ENCODE measurements at regions not wholly inside any gene's neighbourhood (a gene's known extent, or its start where the extent isn't known, plus 50 kb on each side); places are given as distances from the start of the nearest gene placed in this dataset.

GRCh38 chr6:50986319-50986718 lies 167.6 kb downstream of the TFAP2B start:
- H3K9me3 ChIP-seq (ENCODE audit: control insufficient read depth in 2 of 2, insufficient read depth in 1 of 2, low read length in 1 of 2) = no peaks in the 10 kb centered on the region
- no peaks in the 10 kb centered on the region for H3K4me1 ChIP-seq (ENCODE audit: control insufficient read depth in 2 of 2, insufficient read depth in 2 of 2, low read length in 2 of 2)
- H3K4me3 ChIP-seq (ENCODE audit: low read length in 2 of 2) = no peak overlapping the region
- no peak for DNase-seq (ENCODE audit: low read depth in 6 of 9, low spot score in 9 of 9)
- no peaks in the 10 kb centered on the region for H3K27me3 ChIP-seq (ENCODE audit: control insufficient read depth in 2 of 2, insufficient read depth in 1 of 2, low read length in 1 of 2)
- no peaks in the 10 kb centered on the region for H3K36me3 ChIP-seq (ENCODE audit: control insufficient read depth in 2 of 2, insufficient read depth in 2 of 2, low read length in 1 of 2)
- H3K27ac ChIP-seq (ENCODE audit: low read depth in 1 of 2, low read length in 1 of 2) = no peak overlapping the region

- Histone ChIP-seq H3K9me3 (ENCODE audit: control insufficient read depth in 2 of 2, insufficient read depth in 1 of 2, low read length in 1 of 2) (no peaks in the 10 kb centered on the region), H3K27me3 (ENCODE audit: control insufficient read depth in 2 of 2, insufficient read depth in 1 of 2, low read length in 1 of 2) (no peaks in the 10 kb centered on the region), H3K4me3 (ENCODE audit: low read length in 2 of 2) (no peak overlapping the region), H3K27ac (ENCODE audit: low read depth in 1 of 2, low read length in 1 of 2) (no peak overlapping the region), H3K36me3 (ENCODE audit: control insufficient read depth in 2 of 2, insufficient read depth in 2 of 2, low read length in 1 of 2) (no peaks in the 10 kb centered on the region), H3K4me1 (ENCODE audit: control insufficient read depth in 2 of 2, insufficient read depth in 2 of 2, low read length in 2 of 2) (no peaks in the 10 kb centered on the region)
- DNase-seq (ENCODE audit: low read depth in 6 of 9, low spot score in 9 of 9) = no peak
These were observed 170.5 kb downstream of the TFAP2B start for GRCh38 chr6:50989123-50989522.

GRCh38 chr6:50990750-50991446 lies 172.2 kb downstream of the TFAP2B start:
- no peaks in the 10 kb centered on the region for H3K36me3 ChIP-seq (ENCODE audit: control insufficient read depth in 2 of 2, insufficient read depth in 2 of 2, low read length in 1 of 2)
- DNase-seq (ENCODE audit: low read depth in 6 of 9, low spot score in 9 of 9) = no peak
- WGBS = 87% methylated on average over 7 of the region's 7 CpGs
- no peak overlapping the region for H3K4me3 ChIP-seq (ENCODE audit: low read length in 2 of 2)
- no peaks in the 10 kb centered on the region for H3K27me3 ChIP-seq (ENCODE audit: control insufficient read depth in 2 of 2, insufficient read depth in 1 of 2, low read length in 1 of 2)
- H3K4me1 ChIP-seq (ENCODE audit: control insufficient read depth in 2 of 2, insufficient read depth in 2 of 2, low read length in 2 of 2) = no peaks in the 10 kb centered on the region
- no peak overlapping the region for H3K27ac ChIP-seq (ENCODE audit: low read depth in 1 of 2, low read length in 1 of 2)
- H3K9me3 ChIP-seq (ENCODE audit: control insufficient read depth in 2 of 2, insufficient read depth in 1 of 2, low read length in 1 of 2) = no peaks in the 10 kb centered on the region

- H3K27me3 ChIP-seq (ENCODE audit: control insufficient read depth in 2 of 2, insufficient read depth in 1 of 2, low read length in 1 of 2) = no peaks in the 10 kb centered on the region
- H3K36me3 ChIP-seq (ENCODE audit: control insufficient read depth in 2 of 2, insufficient read depth in 2 of 2, low read length in 1 of 2) = no peaks in the 10 kb centered on the region
- no peak for DNase-seq (ENCODE audit: low read depth in 6 of 9, low spot score in 9 of 9)
- 96% methylated on average over 3 of the region's 3 CpGs for WGBS
- no peak overlapping the region for H3K27ac ChIP-seq (ENCODE audit: low read depth in 1 of 2, low read length in 1 of 2)
- no peaks in the 10 kb centered on the region for H3K9me3 ChIP-seq (ENCODE audit: control insufficient read depth in 2 of 2, insufficient read depth in 1 of 2, low read length in 1 of 2)
- no peaks in the 10 kb centered on the region for H3K4me1 ChIP-seq (ENCODE audit: control insufficient read depth in 2 of 2, insufficient read depth in 2 of 2, low read length in 2 of 2)
- H3K4me3 ChIP-seq (ENCODE audit: low read length in 2 of 2) = no peak overlapping the region
These were observed 173.6 kb downstream of the TFAP2B start for GRCh38 chr6:50992232-50992631.

GRCh38 chr6:50992704-50993625 lies 174.3 kb downstream of the TFAP2B start:
- H3K27ac ChIP-seq (ENCODE audit: low read depth in 1 of 2, low read length in 1 of 2) = no peak overlapping the region
- no peak for DNase-seq (ENCODE audit: low read depth in 6 of 9, low spot score in 9 of 9)

GRCh38 chr6:50993941-50994720 lies 175.5 kb downstream of the TFAP2B start:
- no peak overlapping the region for H3K27ac ChIP-seq (ENCODE audit: low read depth in 1 of 2, low read length in 1 of 2)

More at GRCh38 chr6:50992704-50993625, 174.3 kb downstream of the TFAP2B start:
- no peaks in the 10 kb centered on the region for H3K4me1 ChIP-seq (ENCODE audit: control insufficient read depth in 2 of 2, insufficient read depth in 2 of 2, low read length in 2 of 2)
- no peaks in the 10 kb centered on the region for H3K9me3 ChIP-seq (ENCODE audit: control insufficient read depth in 2 of 2, insufficient read depth in 1 of 2, low read length in 1 of 2)
- no peak overlapping the region for H3K4me3 ChIP-seq (ENCODE audit: low read length in 2 of 2)
- 93% methylated on average over 8 of the region's 8 CpGs for WGBS
- no peaks in the 10 kb centered on the region for H3K27me3 ChIP-seq (ENCODE audit: control insufficient read depth in 2 of 2, insufficient read depth in 1 of 2, low read length in 1 of 2)
- no peaks in the 10 kb centered on the region for H3K36me3 ChIP-seq (ENCODE audit: control insufficient read depth in 2 of 2, insufficient read depth in 2 of 2, low read length in 1 of 2)

GRCh38 chr6:50995036-50995435 lies 176.4 kb downstream of the TFAP2B start:
- Histone ChIP-seq H3K4me1 (ENCODE audit: control insufficient read depth in 2 of 2, insufficient read depth in 2 of 2, low read length in 2 of 2) (no peaks in the 10 kb centered on the region), H3K27me3 (ENCODE audit: control insufficient read depth in 2 of 2, insufficient read depth in 1 of 2, low read length in 1 of 2) (no peaks in the 10 kb centered on the region), H3K9me3 (ENCODE audit: control insufficient read depth in 2 of 2, insufficient read depth in 1 of 2, low read length in 1 of 2) (no peaks in the 10 kb centered on the region), H3K27ac (ENCODE audit: low read depth in 1 of 2, low read length in 1 of 2) (no peak overlapping the region), H3K4me3 (ENCODE audit: low read length in 2 of 2) (no peak overlapping the region), H3K36me3 (ENCODE audit: control insufficient read depth in 2 of 2, insufficient read depth in 2 of 2, low read length in 1 of 2) (no peaks in the 10 kb centered on the region)
- no peak for DNase-seq (ENCODE audit: low read depth in 6 of 9, low spot score in 9 of 9)
- 96% methylated on average over 5 of the region's 5 CpGs for WGBS

More at GRCh38 chr6:50993941-50994720, 175.5 kb downstream of the TFAP2B start:
- Histone ChIP-seq H3K9me3 (ENCODE audit: control insufficient read depth in 2 of 2, insufficient read depth in 1 of 2, low read length in 1 of 2) (no peaks in the 10 kb centered on the region), H3K27me3 (ENCODE audit: control insufficient read depth in 2 of 2, insufficient read depth in 1 of 2, low read length in 1 of 2) (no peaks in the 10 kb centered on the region), H3K36me3 (ENCODE audit: control insufficient read depth in 2 of 2, insufficient read depth in 2 of 2, low read length in 1 of 2) (no peaks in the 10 kb centered on the region), H3K4me3 (ENCODE audit: low read length in 2 of 2) (no peak overlapping the region), H3K4me1 (ENCODE audit: control insufficient read depth in 2 of 2, insufficient read depth in 2 of 2, low read length in 2 of 2) (no peaks in the 10 kb centered on the region)
- 94% methylated on average over 3 of the region's 3 CpGs for WGBS
- DNase-seq (ENCODE audit: low read depth in 6 of 9, low spot score in 9 of 9) = no peak

GRCh38 chr6:50998905-50999304 lies 180.2 kb downstream of the TFAP2B start:
- WGBS = 88% methylated on average over 1 of the region's 1 CpG
- no peaks in the 10 kb centered on the region for H3K36me3 ChIP-seq (ENCODE audit: control insufficient read depth in 2 of 2, insufficient read depth in 2 of 2, low read length in 1 of 2)

GRCh38 chr6:51001399-51001798 lies 182.7 kb downstream of the TFAP2B start:
- Histone ChIP-seq H3K27me3 (ENCODE audit: control insufficient read depth in 2 of 2, insufficient read depth in 1 of 2, low read length in 1 of 2) (no peaks in the 10 kb centered on the region), H3K9me3 (ENCODE audit: control insufficient read depth in 2 of 2, insufficient read depth in 1 of 2, low read length in 1 of 2) (no peaks in the 10 kb centered on the region), H3K4me1 (ENCODE audit: control insufficient read depth in 2 of 2, insufficient read depth in 2 of 2, low read length in 2 of 2) (no peaks in the 10 kb centered on the region), H3K36me3 (ENCODE audit: control insufficient read depth in 2 of 2, insufficient read depth in 2 of 2, low read length in 1 of 2) (no peaks in the 10 kb centered on the region), H3K4me3 (ENCODE audit: low read length in 2 of 2) (no peak overlapping the region), H3K27ac (ENCODE audit: low read depth in 1 of 2, low read length in 1 of 2) (no peak overlapping the region)
- 94% methylated on average over 1 of the region's 1 CpG for WGBS
- no peak for DNase-seq (ENCODE audit: low read depth in 6 of 9, low spot score in 9 of 9)

More at GRCh38 chr6:50998905-50999304, 180.2 kb downstream of the TFAP2B start:
- no peak overlapping the region for H3K4me3 ChIP-seq (ENCODE audit: low read length in 2 of 2)
- no peak for DNase-seq (ENCODE audit: low read depth in 6 of 9, low spot score in 9 of 9)
- no peaks in the 10 kb centered on the region for H3K9me3 ChIP-seq (ENCODE audit: control insufficient read depth in 2 of 2, insufficient read depth in 1 of 2, low read length in 1 of 2)
- H3K27me3 ChIP-seq (ENCODE audit: control insufficient read depth in 2 of 2, insufficient read depth in 1 of 2, low read length in 1 of 2) = no peaks in the 10 kb centered on the region
- no peak overlapping the region for H3K27ac ChIP-seq (ENCODE audit: low read depth in 1 of 2, low read length in 1 of 2)
- no peaks in the 10 kb centered on the region for H3K4me1 ChIP-seq (ENCODE audit: control insufficient read depth in 2 of 2, insufficient read depth in 2 of 2, low read length in 2 of 2)

Measured in thymus (tissue), 11 donors.